GM23248 (cell line): ENCODE measurements at regions not wholly inside any gene's neighbourhood (a gene's known extent, or its start where the extent isn't known, plus 50 kb on each side); places are given as distances from the start of the nearest gene placed in this dataset.

Experiments
- DNase-seq: peaks from one replicate; pipeline ENCODE4 v3.0.0-alpha.2; 2015
- H2AFZ ChIP-seq: fragments of 200-600 bp; sonication (generic); 2 replicates; pipeline ENCODE4 v1.6.1; 2016; ENCODE audit warnings: antibody characterized with exemption
- H3F3A ChIP-seq: fragments of 200-600 bp; sonication (generic); 2 replicates; pipeline ENCODE4 v1.6.1; 2016; ENCODE audit warnings: mild to moderate bottlenecking, antibody characterized with exemption, mixed run types; ENCODE audit not compliant: insufficient read depth
- H3K27ac ChIP-seq: fragments of 200-600 bp; sonication (generic); 2 replicates; pipeline ENCODE4 v1.5.1; 2016; ENCODE audit warnings: mild to moderate bottlenecking
- H3K27me3 ChIP-seq: fragments of 200-600 bp; sonication (generic); replicated peaks from 2 replicates; pipeline ENCODE4 v1.6.1; 2016; ENCODE audit warnings: mild to moderate bottlenecking; ENCODE audit not compliant: insufficient read depth
- H3K36me3 ChIP-seq: fragments of 200-600 bp; sonication (generic); 2 replicates; pipeline ENCODE4 v1.6.1; 2016; ENCODE audit warnings: low read depth, mild to moderate bottlenecking
- H3K4me1 ChIP-seq: fragments of 200-600 bp; sonication (generic); 2 replicates; pipeline ENCODE4 v1.6.1; 2016; ENCODE audit warnings: mild to moderate bottlenecking; ENCODE audit not compliant: insufficient read depth
- H3K4me2 ChIP-seq: fragments of 200-600 bp; sonication (generic); one replicate; pipeline ENCODE4 v1.6.1; 2016; ENCODE audit warnings: mild to moderate bottlenecking; ENCODE audit not compliant: unreplicated experiment
- H3K4me3 ChIP-seq: fragments of 200-600 bp; sonication (generic); 2 replicates; pipeline ENCODE4 v1.5.1; 2016; ENCODE audit warnings: mild to moderate bottlenecking
- H3K79me2 ChIP-seq: fragments of 200-600 bp; sonication (generic); 2 replicates; pipeline ENCODE4 v1.6.1; 2016; ENCODE audit warnings: mild to moderate bottlenecking; ENCODE audit not compliant: insufficient read depth
- H3K9ac ChIP-seq: fragments of 200-600 bp; sonication (generic); 2 replicates; pipeline ENCODE4 v1.6.1; 2016; ENCODE audit warnings: mild to moderate bottlenecking
- H3K9me2 ChIP-seq: fragments of 200-600 bp; sonication (generic); 2 replicates; pipeline ENCODE4 v1.6.1; 2016; ENCODE audit warnings: mixed run types, mild to moderate bottlenecking, moderate library complexity; ENCODE audit not compliant: insufficient read depth
- H3K9me3 ChIP-seq: fragments of 200-600 bp; sonication (generic); one replicate; pipeline ENCODE4 v1.6.1; 2017; ENCODE audit warnings: low read depth
- H4K20me1 ChIP-seq: fragments of 200-600 bp; sonication (generic); 2 replicates; pipeline ENCODE4 v1.6.0; 2016; ENCODE audit not compliant: insufficient read depth
- EZH2 ChIP-seq: fragments of 200-600 bp; sonication (generic); IDR thresholded peaks from 2 replicates; pipeline ENCODE4 v1.6.1; 2018; ENCODE audit warnings: antibody characterized with exemption, mild to moderate bottlenecking; ENCODE audit not compliant: insufficient read depth, poor library complexity, severe bottlenecking
- EZH2phosphoT487 ChIP-seq: fragments of 200-600 bp; sonication (generic); IDR thresholded peaks from 2 replicates; pipeline ENCODE4 v1.6.1; 2018; ENCODE audit warnings: antibody characterized with exemption, moderate library complexity, mild to moderate bottlenecking, low read depth; ENCODE audit not compliant: insufficient read depth
- WGBS, 2 experiments: methylation state at CpG; one replicate each; pipeline ENCODE4 v1.1.6; 2015 to 2017; ENCODE audit warnings: low lambda C conversion rate in 2 of 2, low coverage in 1 of 2; ENCODE audit errors: missing lambda C conversion rate in 2 of 2; 5-methylcytosine and 5-hydroxymethylcytosine counted together
- in situ Hi-C: fragments of 300-500 bp; cut with MboI; formaldehyde crosslinking; loops from 2 replicates; pipeline ENCODE4 v1.15.0; 2020

GRCh38 chrX:4656419-4656818, 943.0 kb upstream of the PRKX start:
- Histone ChIP-seq H4K20me1 (no peaks in the 10 kb centered on the region), H3K9me3 (no peaks in the 10 kb centered on the region), H3F3A (no peaks in the 10 kb centered on the region), H3K4me1 (no peaks in the 10 kb centered on the region), H2AFZ (no peak overlapping the region), H3K27ac (no peak overlapping the region), H3K27me3 (no peaks in the 10 kb centered on the region), H3K4me3 (no peak overlapping the region), H3K9me2 (no peaks in the 10 kb centered on the region), H3K36me3 (no peaks in the 10 kb centered on the region), H3K79me2 (no peaks in the 10 kb centered on the region), H3K9ac (no peak overlapping the region), H3K4me2 (no peak overlapping the region)
- TF ChIP-seq EZH2 (no peak), EZH2phosphoT487 (no peak)
- 22 to 50% methylated on average over 6 of the region's 6 CpGs for WGBS, 2 experiments
- DNase-seq, result no peak
- in situ Hi-C loops, result no loop called here

GRCh38 chrX:4655743-4656142, 942.3 kb upstream of the PRKX start:
- H3K9ac ChIP-seq, result no peak overlapping the region
- H3K9me3 ChIP-seq, result no peaks in the 10 kb centered on the region
- no peak overlapping the region for H3K4me2 ChIP-seq
- no peak overlapping the region for H2AFZ ChIP-seq
- 3 to 5% methylated on average over 3 to 4 of the region's 4 CpGs for WGBS, 2 experiments
- no peak for TF ChIP-seq EZH2
- H3K9me2 ChIP-seq, result no peaks in the 10 kb centered on the region
- no peak overlapping the region for H3K27ac ChIP-seq
- no peak overlapping the region for H3K4me3 ChIP-seq
- H3F3A ChIP-seq, result no peaks in the 10 kb centered on the region
- DNase-seq, result no peak
- no peaks in the 10 kb centered on the region for H4K20me1 ChIP-seq
- no peaks in the 10 kb centered on the region for H3K36me3 ChIP-seq
- in situ Hi-C loops, result no loop called here
- no peaks in the 10 kb centered on the region for H3K79me2 ChIP-seq
- no peaks in the 10 kb centered on the region for H3K4me1 ChIP-seq
- no peaks in the 10 kb centered on the region for H3K27me3 ChIP-seq

- no peak for DNase-seq
- 38 to 52% methylated on average over 2 of the region's 2 CpGs for WGBS, 2 experiments
- in situ Hi-C loops, result no loop called here
Measured at GRCh38 chrX:4642114-4642513, 928.7 kb upstream of the PRKX start.

GRCh38 chrX:4638036-4638435, 924.6 kb upstream of the PRKX start:
- in situ Hi-C loops, result no loop called here
- Histone ChIP-seq H3K9me2 (no peaks in the 10 kb centered on the region), H3K27me3 (no peaks in the 10 kb centered on the region), H3K9me3 (no peaks in the 10 kb centered on the region), H3K9ac (no peak overlapping the region), H3K36me3 (no peaks in the 10 kb centered on the region), H4K20me1 (no peaks in the 10 kb centered on the region), H3K4me1 (no peaks in the 10 kb centered on the region), H3K4me2 (no peak overlapping the region), H3K79me2 (no peaks in the 10 kb centered on the region), H3K4me3 (no peak overlapping the region), H3F3A (no peaks in the 10 kb centered on the region), H3K27ac (no peak overlapping the region), H2AFZ (no peak overlapping the region)
- 32 to 48% methylated on average over 4 of the region's 4 CpGs for WGBS, 2 experiments
- no peak for DNase-seq
- no peak for TF ChIP-seq EZH2phosphoT487
- TF ChIP-seq EZH2, result no peak

More at GRCh38 chrX:4642114-4642513, 928.7 kb upstream of the PRKX start:
- Histone ChIP-seq H3K9ac (no peak overlapping the region), H3K4me1 (no peaks in the 10 kb centered on the region), H3K9me3 (no peaks in the 10 kb centered on the region), H3K79me2 (no peaks in the 10 kb centered on the region), H3K36me3 (no peaks in the 10 kb centered on the region), H2AFZ (no peak overlapping the region), H3K27ac (no peak overlapping the region), H3K9me2 (no peaks in the 10 kb centered on the region), H3F3A (no peaks in the 10 kb centered on the region), H4K20me1 (no peaks in the 10 kb centered on the region), H3K4me3 (no peak overlapping the region), H3K4me2 (no peak overlapping the region), H3K27me3 (no peaks in the 10 kb centered on the region)
- TF ChIP-seq EZH2phosphoT487, result no peak
- no peak for TF ChIP-seq EZH2

GRCh38 chrX:4627414-4627813, 914.0 kb upstream of the PRKX start:
- no peaks in the 10 kb centered on the region for H4K20me1 ChIP-seq
- TF ChIP-seq EZH2 (no peak), EZH2phosphoT487 (no peak)
- H3F3A ChIP-seq, result no peaks in the 10 kb centered on the region
- H3K27ac ChIP-seq, result no peak overlapping the region
- no peaks in the 10 kb centered on the region for H3K9me2 ChIP-seq
- H3K36me3 ChIP-seq, result no peaks in the 10 kb centered on the region
- H2AFZ ChIP-seq, result no peak overlapping the region
- no peaks in the 10 kb centered on the region for H3K27me3 ChIP-seq
- no peaks in the 10 kb centered on the region for H3K4me1 ChIP-seq
- no peaks in the 10 kb centered on the region for H3K9me3 ChIP-seq
- no peak for DNase-seq
- H3K79me2 ChIP-seq, result no peaks in the 10 kb centered on the region
- H3K4me3 ChIP-seq, result no peak overlapping the region
- no peak overlapping the region for H3K9ac ChIP-seq
- no peak overlapping the region for H3K4me2 ChIP-seq
- WGBS, 2 experiments, result 0 to 5% methylated on average over 1 of the region's 1 CpG
- in situ Hi-C loops, result no loop called here
